Renal cortical epithelial cell (primary cell): ENCODE measurements at regions not wholly inside any gene's neighbourhood (a gene's known extent, or its start where the extent isn't known, plus 50 kb on each side); places are given as distances from the start of the nearest gene placed in this dataset.
A peak's percentile ranks its signal among the peaks of the same experiment; 100 is the strongest.

ENCODE experiments used
- DNase-seq: peaks from one replicate; pipeline ENCODE4 v3.0.0-alpha.2; 2011; ENCODE audit warnings: low read depth

GRCh38 chr4:100970414-100970813, 376.9 kb downstream of the PPP3CA start:
- DNase-seq = no peak

GRCh38 chr4:100969925-100970324, 377.4 kb downstream of the PPP3CA start:
- DNase-seq = no peak

- no peak for DNase-seq
These were observed 379.3 kb downstream of the PPP3CA start for GRCh38 chr4:100968046-100968445.

- DNase-seq = no peak
These were observed 383.7 kb downstream of the PPP3CA start for GRCh38 chr4:100963627-100964026.

DNA sequence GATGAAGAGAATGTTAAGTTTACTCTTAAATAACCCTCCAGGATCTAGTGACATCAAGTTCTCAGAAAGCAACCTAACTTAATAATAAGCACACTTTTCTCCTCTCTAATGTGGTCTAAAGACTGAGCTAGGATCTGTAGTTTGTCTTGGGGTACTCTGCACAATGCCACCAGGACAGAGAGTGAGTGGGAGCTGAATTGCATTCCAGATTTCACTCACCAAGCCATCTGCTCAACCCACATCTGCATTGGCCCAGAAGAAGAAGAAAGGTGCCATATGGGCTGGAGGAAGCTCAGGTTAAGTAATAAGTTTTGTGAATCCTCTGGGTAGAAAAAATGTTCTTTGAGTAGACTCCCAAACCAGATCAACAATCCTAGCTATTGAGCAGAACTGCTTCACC, 384.6 kb downstream of the PPP3CA start:
- DNase-seq = no peak

DNA sequence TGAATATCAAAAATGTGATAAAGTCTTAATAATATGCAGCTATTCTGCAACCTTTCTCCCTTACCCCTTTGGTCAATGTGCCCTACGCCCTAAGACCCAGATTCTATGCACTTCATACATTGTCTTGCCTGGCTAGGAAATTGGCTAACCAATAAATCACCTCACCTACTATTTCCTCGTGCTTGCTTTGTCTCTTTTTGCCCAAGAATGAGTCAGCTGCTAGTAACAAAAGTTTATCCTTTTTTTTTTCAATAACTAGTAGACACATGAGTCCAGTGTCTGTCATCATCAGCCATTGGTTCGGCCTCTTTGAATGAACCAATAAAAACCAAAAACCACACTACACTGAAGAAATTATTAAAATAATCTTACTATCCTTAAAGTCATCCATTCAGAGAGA, 387.1 kb downstream of the PPP3CA start:
- no peak for DNase-seq

DNA sequence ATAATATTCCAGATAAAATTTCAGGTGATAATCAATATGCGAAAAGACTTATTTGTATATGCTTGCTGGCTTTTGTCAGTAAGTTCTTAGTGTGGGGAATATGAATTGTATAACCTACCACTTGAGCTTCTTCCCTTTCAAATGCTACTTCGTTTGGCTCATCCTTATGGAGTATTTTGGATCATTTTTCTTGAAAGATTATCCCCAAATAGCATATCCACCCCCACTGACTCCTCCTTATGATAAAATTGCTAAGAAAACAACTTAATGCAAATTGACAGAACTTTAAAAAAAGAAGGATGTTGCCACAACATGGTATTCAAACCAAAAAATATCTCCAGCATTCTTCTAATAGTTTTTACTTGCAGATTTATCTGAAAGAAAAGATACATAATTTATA, 393.3 kb downstream of the PPP3CA start:
- DNase-seq = no peak

DNA sequence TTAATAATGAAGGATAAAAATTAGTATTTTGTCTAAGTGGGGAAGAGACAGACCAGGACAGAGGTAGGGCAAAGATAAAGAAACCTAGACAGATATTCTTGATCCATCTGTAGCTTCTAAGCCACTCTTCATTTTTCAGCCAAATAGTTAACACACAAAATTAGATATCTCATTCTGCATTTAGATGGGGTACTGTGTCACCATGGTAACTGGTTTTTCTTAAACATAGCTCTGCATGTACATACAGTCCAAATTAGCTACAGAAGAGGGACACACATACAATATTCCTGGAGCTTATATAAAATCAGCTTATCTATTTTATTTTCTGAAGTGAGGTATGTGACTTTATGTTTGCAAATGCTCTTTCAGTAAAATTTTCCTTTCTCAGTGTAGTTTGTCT, 393.7 kb downstream of the PPP3CA start:
- no peak for DNase-seq

GRCh38 chr4:100952590-100952989, 394.7 kb downstream of the PPP3CA start:
- no peak for DNase-seq

DNA sequence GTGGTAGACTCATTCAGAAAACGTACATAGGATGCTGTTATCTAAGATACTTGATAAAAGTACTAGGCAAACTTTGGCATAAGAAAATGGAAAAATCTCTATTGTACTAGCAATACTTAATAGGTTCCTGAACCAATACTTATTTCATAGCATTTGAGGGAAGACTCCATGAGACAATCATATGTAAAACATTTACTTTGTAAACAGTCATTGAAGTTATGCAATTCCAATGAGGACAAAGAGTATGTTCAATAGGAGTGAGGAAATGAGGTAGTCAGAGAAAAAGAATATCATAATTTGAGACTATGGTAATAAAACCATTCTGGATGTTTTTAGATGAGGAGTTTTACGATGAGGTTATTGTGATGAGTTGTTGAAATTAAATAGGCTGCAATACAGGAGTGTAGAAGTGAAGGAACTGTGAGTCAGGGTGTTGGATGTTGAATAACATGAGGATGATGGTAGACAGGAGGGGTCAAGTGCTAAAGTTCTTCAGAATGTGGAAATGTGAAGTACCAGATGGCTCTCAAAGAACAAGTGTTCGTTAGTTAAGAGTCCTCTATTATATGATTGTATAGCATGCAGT, 397.9 kb downstream of the PPP3CA start:
- no peak for DNase-seq

DNA sequence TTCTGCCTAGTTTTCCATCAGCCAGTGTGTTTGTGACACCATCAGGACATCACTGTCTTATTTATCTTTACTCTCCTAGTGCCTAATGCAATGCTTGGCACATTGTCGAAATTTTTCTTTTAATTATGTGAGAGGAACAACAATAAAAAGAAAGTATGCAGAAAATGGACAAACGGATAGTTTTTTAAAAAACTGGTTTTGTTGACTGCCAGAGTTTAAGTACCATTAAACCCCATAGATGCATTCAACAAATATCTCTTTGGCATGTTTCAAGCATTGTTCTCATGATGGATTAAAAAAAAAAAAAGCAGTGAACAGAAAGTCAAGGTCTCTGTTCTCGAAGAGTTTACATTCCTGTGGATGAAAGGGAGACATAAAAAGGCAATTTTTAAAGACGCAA, 398.4 kb downstream of the PPP3CA start:
- no peak for DNase-seq

- DNase-seq = no peak
These were observed 401.5 kb downstream of the PPP3CA start for GRCh38 chr4:100945789-100946188.

- no peak for DNase-seq
These were observed 408.6 kb downstream of the PPP3CA start for GRCh38 chr4:100938698-100939097.

DNA sequence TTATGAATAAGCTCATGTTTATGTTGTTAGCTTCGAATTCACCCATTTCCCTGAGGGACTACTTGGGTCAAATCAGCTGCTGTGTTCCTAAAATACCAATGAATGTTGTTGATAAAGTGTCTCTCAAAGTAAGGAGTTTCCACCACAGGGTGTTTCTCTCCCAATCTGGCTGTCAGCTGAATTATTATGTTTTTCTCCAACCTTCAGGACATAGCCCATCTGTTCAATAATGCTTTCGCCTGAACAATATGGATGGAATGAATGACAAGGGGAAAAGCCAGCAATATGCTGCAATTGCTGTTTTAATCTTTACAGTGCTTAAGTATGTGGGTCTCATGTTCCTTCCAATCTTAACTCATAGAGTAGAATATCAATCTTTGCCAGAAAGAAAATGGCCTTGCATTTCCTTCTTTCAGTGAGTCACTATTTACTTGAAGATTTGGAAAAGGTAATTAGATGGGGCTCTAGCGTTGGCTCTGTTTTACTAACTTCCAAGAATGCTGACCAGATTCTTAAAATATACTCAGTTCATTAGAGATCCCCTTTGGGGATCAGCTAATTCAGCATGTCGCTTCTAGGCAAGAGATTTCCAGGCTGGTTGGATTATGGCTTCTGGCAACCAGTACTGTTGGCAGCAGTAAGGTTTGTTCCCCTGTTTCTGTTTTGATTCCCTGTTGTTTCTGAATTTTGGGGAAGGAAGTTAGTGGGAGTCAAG, 410.5 kb downstream of the PPP3CA start:
- peak; percentile 16 for DNase-seq

GRCh38 chr4:100935090-100935489, 412.2 kb downstream of the PPP3CA start:
- DNase-seq = peak; percentile 33

GRCh38 chr4:100933628-100934027, 413.7 kb downstream of the PPP3CA start:
- peak; percentile 6 for DNase-seq

DNA sequence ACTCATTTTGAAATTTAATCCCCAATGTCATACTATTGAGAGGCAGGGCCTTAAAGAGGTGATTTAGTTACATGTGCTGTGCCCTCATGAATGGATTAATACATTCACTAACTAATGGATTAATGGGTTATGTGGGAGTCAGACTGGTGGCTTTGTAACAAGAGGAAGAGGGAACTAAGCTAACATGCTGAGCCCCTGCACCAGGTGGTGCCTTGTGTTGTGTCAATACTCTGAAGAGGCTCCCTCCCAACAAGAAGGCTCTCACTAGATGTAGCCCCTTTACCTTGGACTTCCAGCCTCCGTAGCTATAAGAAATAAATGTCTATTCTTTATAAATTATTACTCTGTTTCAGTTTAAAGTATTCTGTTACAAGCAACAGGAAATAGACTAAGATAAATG, 411.9 kb upstream of the EMCN start:
- no peak for DNase-seq

DNA sequence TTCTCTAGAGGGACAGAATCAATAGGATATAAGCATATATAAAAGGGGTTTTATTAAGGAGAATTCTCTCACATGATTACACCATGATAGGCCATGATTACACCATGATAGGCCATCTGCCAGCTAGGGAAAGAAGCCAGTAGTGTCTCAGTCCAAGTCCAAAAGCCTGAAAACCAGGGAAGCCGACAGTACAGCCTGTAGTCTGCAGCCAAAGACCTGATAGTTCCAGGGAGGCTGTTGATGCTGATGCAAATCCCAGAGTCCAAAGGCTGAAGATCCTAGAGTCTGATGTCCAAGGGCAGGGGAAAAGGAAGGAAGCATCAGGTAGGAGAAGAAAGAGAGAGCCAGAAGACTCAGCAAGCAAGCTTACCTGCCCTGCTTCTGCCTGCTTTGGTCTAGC, 411.3 kb upstream of the EMCN start:
- DNase-seq = no peak

GRCh38 chr4:100926039-100926717, 408.4 kb upstream of the EMCN start:
- no peak for DNase-seq

GRCh38 chr4:100913685-100914084, 395.9 kb upstream of the EMCN start:
- no peak for DNase-seq

DNA sequence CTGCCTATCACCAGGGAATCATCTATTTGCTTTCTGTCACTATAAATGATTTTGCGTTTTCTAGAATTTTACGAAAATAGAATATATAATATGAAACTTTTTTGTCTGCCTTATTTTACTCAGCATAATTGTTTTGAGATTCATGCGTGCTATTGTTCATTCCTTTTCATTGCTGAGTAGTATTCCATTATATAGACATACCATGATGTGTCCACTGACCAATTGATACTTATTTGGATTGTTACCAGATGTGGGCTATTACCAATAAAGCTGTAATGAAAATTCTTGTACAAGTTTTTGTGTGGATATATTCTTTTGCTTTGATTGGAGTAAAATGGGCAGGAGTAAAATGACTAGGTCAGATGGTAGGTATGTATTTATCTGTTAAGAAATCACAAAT, 390.7 kb upstream of the EMCN start:
- no peak for DNase-seq

DNA sequence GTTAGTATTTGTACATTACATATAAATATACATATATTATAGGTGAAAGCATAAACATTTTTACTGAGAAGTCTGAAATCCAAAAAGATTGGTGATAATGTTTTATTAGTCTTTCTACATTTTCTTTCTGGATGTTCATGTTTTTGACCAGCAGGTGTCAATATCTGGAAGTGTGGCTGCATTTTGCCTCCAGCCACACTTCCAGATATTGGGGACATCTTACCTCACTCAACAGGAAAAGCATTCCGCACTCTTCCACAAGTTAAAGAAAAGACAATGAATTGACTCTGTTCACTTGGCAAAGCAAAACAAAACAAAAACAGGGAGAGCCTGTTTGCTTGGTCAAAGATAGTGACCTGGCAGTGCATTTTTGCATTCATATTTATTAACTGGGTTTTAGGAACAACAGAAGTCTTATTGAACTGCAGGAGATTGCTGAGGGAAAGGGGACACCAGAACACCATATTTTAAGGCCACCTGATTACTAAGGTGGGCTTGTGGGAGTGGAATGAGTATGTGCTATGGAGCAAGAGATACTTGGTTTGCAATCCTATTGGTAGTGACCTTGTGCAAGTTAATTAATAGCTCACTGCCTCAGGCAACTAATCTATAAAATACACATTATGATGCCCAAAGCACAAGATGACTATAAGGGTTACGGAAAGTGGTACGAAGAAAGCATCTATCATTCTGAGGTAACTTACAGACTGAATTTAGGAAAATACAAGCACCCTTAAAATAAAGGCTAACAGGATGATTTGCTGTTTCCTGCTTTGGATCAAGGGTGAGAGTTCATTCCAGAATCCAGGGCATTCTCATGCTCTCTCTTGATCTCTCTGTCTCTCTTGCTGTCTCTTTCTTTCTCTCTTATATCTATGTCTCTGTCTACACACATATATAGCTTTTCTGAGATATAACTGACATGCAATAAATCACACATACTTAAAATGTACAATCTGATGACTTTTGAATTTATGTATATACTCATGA, 389.9 kb upstream of the EMCN start:
- DNase-seq = peak; percentile 28
